ENCODE measurements at regions not wholly inside any gene's neighbourhood (a gene's known extent, or its start where the extent isn't known, plus 50 kb on each side); places are given as distances from the start of the nearest gene placed in this dataset.

DNA sequence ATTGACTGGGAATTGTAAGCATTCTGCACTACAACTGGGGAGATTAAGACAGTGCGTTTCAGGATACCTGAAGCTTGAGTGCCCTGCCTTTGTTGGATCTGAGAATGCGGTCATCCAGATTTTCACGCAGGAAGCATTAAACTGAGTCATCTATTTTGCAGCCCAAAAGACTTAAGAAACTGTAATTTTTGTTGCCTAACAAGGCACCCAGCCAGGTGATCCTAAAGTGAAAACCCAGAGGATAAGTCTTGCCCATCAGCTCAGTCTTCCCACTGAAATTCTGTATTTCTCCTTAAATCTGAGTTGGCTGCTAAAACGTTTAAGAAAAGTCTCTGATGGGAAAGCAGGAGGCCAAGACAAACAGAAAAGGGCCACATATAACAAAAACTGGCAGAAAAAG, 242.5 kb upstream of the TMCO5A start:
- TF ChIP-seq, protein P1, sequence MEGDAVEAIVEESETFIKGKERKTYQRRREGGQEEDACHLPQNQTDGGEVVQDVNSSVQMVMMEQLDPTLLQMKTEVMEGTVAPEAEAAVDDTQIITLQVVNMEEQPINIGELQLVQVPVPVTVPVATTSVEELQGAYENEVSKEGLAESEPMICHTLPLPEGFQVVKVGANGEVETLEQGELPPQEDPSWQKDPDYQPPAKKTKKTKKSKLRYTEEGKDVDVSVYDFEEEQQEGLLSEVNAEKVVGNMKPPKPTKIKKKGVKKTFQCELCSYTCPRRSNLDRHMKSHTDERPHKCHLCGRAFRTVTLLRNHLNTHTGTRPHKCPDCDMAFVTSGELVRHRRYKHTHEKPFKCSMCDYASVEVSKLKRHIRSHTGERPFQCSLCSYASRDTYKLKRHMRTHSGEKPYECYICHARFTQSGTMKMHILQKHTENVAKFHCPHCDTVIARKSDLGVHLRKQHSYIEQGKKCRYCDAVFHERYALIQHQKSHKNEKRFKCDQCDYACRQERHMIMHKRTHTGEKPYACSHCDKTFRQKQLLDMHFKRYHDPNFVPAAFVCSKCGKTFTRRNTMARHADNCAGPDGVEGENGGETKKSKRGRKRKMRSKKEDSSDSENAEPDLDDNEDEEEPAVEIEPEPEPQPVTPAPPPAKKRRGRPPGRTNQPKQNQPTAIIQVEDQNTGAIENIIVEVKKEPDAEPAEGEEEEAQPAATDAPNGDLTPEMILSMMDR (IDR thresholded peaks at IDR 0.05) = no peak
- TF ChIP-seq POLR2AphosphoS5 (IDR thresholded peaks at IDR 0.05; ENCODE audit: low read depth, low read length) = no peak
- TF ChIP-seq, protein P2, sequence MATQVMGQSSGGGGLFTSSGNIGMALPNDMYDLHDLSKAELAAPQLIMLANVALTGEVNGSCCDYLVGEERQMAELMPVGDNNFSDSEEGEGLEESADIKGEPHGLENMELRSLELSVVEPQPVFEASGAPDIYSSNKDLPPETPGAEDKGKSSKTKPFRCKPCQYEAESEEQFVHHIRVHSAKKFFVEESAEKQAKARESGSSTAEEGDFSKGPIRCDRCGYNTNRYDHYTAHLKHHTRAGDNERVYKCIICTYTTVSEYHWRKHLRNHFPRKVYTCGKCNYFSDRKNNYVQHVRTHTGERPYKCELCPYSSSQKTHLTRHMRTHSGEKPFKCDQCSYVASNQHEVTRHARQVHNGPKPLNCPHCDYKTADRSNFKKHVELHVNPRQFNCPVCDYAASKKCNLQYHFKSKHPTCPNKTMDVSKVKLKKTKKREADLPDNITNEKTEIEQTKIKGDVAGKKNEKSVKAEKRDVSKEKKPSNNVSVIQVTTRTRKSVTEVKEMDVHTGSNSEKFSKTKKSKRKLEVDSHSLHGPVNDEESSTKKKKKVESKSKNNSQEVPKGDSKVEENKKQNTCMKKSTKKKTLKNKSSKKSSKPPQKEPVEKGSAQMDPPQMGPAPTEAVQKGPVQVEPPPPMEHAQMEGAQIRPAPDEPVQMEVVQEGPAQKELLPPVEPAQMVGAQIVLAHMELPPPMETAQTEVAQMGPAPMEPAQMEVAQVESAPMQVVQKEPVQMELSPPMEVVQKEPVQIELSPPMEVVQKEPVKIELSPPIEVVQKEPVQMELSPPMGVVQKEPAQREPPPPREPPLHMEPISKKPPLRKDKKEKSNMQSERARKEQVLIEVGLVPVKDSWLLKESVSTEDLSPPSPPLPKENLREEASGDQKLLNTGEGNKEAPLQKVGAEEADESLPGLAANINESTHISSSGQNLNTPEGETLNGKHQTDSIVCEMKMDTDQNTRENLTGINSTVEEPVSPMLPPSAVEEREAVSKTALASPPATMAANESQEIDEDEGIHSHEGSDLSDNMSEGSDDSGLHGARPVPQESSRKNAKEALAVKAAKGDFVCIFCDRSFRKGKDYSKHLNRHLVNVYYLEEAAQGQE (IDR thresholded peaks at IDR 0.05; ENCODE audit: insufficient read depth in 1 of 2, low read depth in 2 of 2, low read length in 1 of 2) = no peak

All from Panc1 (cell line).